GM23338 (cell line): ENCODE measurements at regions not wholly inside any gene's neighbourhood (a gene's known extent, or its start where the extent isn't known, plus 50 kb on each side); places are given as distances from the start of the nearest gene placed in this dataset.

Source experiments
- ATAC-seq: fragments of 200-7000 bp; cut with Tn5 transposase; 3 replicates; pipeline ENCODE4 v1.9.1; 2020
- DNase-seq: peaks from one replicate; pipeline ENCODE4 v3.0.0-alpha.2; 2015; ENCODE audit warnings: low spot score
- H2AFZ ChIP-seq: fragments of 200-600 bp; sonication (generic); 2 replicates; pipeline ENCODE4 v1.8.0; 2016; ENCODE audit warnings: antibody characterized with exemption, mild to moderate bottlenecking, moderate library complexity
- H3F3A ChIP-seq: fragments of 200-600 bp; sonication (generic); replicated peaks from 2 replicates; pipeline ENCODE4 v1.8.0; 2017; ENCODE audit warnings: antibody characterized with exemption, mixed run types, low read depth
- H3K27ac ChIP-seq: fragments of 200-600 bp; sonication (generic); 2 replicates; pipeline ENCODE4 v1.6.1; 2016; ENCODE audit warnings: low read depth
- H3K27me3 ChIP-seq: fragments of 200-600 bp; sonication (generic); 2 replicates; pipeline ENCODE4 v1.8.0; 2016; ENCODE audit warnings: mild to moderate bottlenecking, mixed run types, moderate library complexity; ENCODE audit not compliant: insufficient read depth
- H3K36me3 ChIP-seq: fragments of 200-600 bp; sonication (generic); 2 replicates; pipeline ENCODE4 v1.8.0; 2016; ENCODE audit warnings: mild to moderate bottlenecking; ENCODE audit not compliant: insufficient read depth
- H3K4me1 ChIP-seq: fragments of 200-600 bp; sonication (generic); 2 replicates; pipeline ENCODE4 v1.8.0; 2016; ENCODE audit warnings: mild to moderate bottlenecking, moderate library complexity; ENCODE audit not compliant: insufficient read depth
- H3K4me2 ChIP-seq: fragments of 200-600 bp; sonication (generic); 2 replicates; pipeline ENCODE4 v1.7.1; 2017; ENCODE audit warnings: mixed run types
- H3K4me3 ChIP-seq: fragments of 200-600 bp; sonication (generic); 2 replicates; pipeline ENCODE4 v1.6.1; 2016; ENCODE audit warnings: mixed run types
- H3K79me2 ChIP-seq: fragments of 200-600 bp; sonication (generic); replicated peaks from 2 replicates; pipeline ENCODE4 v1.8.0; 2017; ENCODE audit warnings: mild to moderate bottlenecking; ENCODE audit not compliant: insufficient read depth
- H3K9me2 ChIP-seq: fragments of 200-600 bp; sonication (generic); 2 replicates; pipeline ENCODE4 v1.8.0; 2017; ENCODE audit not compliant: insufficient read depth
- H4K20me1 ChIP-seq: fragments of 200-600 bp; sonication (generic); replicated peaks from 2 replicates; pipeline ENCODE4 v1.8.0; 2017; ENCODE audit warnings: mild to moderate bottlenecking; ENCODE audit not compliant: insufficient read depth
- H3K27ac Mint-ChIP-seq: 2 replicates; pipeline ENCODE4 v1.8.0; 2020; ENCODE audit warnings: inconsistent platforms, mild to moderate bottlenecking, moderate library complexity, mixed read lengths
- H3K27me3 Mint-ChIP-seq: 3 replicates; pipeline ENCODE4 v1.8.0; 2022; ENCODE audit warnings: low read depth, mild to moderate bottlenecking, moderate library complexity, mixed read lengths, inconsistent platforms; ENCODE audit not compliant: insufficient read depth, poor library complexity
- H3K36me3 Mint-ChIP-seq: 3 replicates; pipeline ENCODE4 v1.8.0; 2021; ENCODE audit warnings: low read depth, mild to moderate bottlenecking, inconsistent platforms, moderate library complexity, mixed read lengths
- H3K4me1 Mint-ChIP-seq: 3 replicates; pipeline ENCODE4 v1.8.0; 2020; ENCODE audit warnings: mild to moderate bottlenecking, inconsistent platforms, mixed read lengths
- H3K4me3 Mint-ChIP-seq: 3 replicates; pipeline ENCODE4 v1.8.0; 2021; ENCODE audit warnings: moderate library complexity, mild to moderate bottlenecking, inconsistent platforms, mixed read lengths
- H3K9me3 Mint-ChIP-seq: 3 replicates; pipeline ENCODE4 v1.8.0; 2020; ENCODE audit warnings: moderate library complexity, mild to moderate bottlenecking, inconsistent platforms, mixed read lengths
- EZH2 ChIP-seq: fragments of 200-600 bp; sonication (generic); IDR thresholded peaks from one replicate; pipeline ENCODE4 v1.8.0; 2017; ENCODE audit warnings: antibody characterized with exemption, mild to moderate bottlenecking, low read depth; ENCODE audit not compliant: unreplicated experiment
- EZH2phosphoT487 ChIP-seq: fragments of 200-600 bp; sonication (generic); IDR thresholded peaks from one replicate; pipeline ENCODE4 v1.8.1; 2018; ENCODE audit warnings: antibody characterized with exemption; ENCODE audit not compliant: unreplicated experiment
- NANOG ChIP-seq: IDR thresholded peaks from 2 replicates; pipeline ENCODE4 v1.6.1; 2016; ENCODE audit warnings: antibody characterized with exemption, borderline replicate concordance
- REST ChIP-seq: IDR thresholded peaks from one replicate; pipeline ENCODE4 v1.6.1; 2018; ENCODE audit warnings: antibody characterized with exemption; ENCODE audit not compliant: unreplicated experiment
- STAT1 ChIP-seq: IDR thresholded peaks from one replicate; pipeline ENCODE4 v1.6.1; 2016; ENCODE audit warnings: antibody characterized with exemption; ENCODE audit not compliant: unreplicated experiment
- ZNF114 ChIP-seq: fragments of 250-450 bp; sonication (Bioruptor Pico); IDR thresholded peaks from 2 replicates; pipeline ENCODE4 v1.5.0; 2020; ENCODE audit warnings: mild to moderate bottlenecking, moderate library complexity
- TF ChIP-seq, protein P1 (sequence below), 2 experiments: fragments of 200-600 bp in 1 of 2; sonication (generic) in 1 of 2; conservative IDR thresholded peaks; 2 replicates each; pipeline versions ENCODE4 v1.5.1 to v1.6.1; 2016 to 2017; ENCODE audit warnings: antibody characterized with exemption in 2 of 2, low read depth in 2 of 2, mild to moderate bottlenecking in 2 of 2, moderate library complexity in 1 of 2
- TF ChIP-seq, protein P2 (sequence below): fragments of 250-450 bp; sonication (Bioruptor Pico); IDR thresholded peaks from 2 replicates; pipeline ENCODE4 v1.5.0; 2020; ENCODE audit warnings: mild to moderate bottlenecking, moderate library complexity

DNA sequence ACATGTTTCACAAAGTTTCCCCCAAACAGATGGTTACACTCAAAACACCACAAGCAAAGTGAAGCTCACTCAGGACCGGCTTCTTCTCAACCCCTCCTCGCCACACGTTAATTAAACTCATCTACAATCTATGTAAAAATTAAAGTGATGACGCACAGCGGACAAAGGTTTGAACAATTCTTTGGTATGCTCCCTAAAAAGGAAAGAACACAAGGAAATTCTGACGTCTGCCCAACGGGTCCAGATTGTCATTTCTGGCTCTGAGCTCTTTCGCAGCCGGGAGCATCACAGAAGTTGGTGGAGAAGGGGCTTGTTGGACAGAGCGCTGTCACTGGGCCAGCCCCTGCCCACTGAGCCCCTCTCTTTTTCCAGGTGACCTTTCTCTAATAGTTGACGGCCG, 173.7 kb upstream of the CHRNA7 start:
- peaks cover 2% of the 10 kb centered on the region for H3K27me3 Mint-ChIP-seq
- Histone ChIP-seq H3K79me2 (no peaks in the 10 kb centered on the region), H3K27me3 (no peaks in the 10 kb centered on the region), H3K9me2 (no peaks in the 10 kb centered on the region), H2AFZ (no peak overlapping the region), H3K4me2 (no peak overlapping the region), H3K27ac (no peak overlapping the region), H3K4me1 (no peaks in the 10 kb centered on the region), H3K4me3 (no peak overlapping the region), H3F3A (no peaks in the 10 kb centered on the region), H3K36me3 (no peaks in the 10 kb centered on the region), H4K20me1 (no peaks in the 10 kb centered on the region)
- H3K9me3 Mint-ChIP-seq, result peaks cover 4% of the 10 kb centered on the region; the same call in 1 of the 3 replicates
- H3K27ac Mint-ChIP-seq, result no peak overlapping the region
- ATAC-seq (no peak), DNase-seq (no peak)
- no peak for TF ChIP-seq EZH2phosphoT487
- no peak for TF ChIP-seq EZH2
- no peak for TF ChIP-seq REST
- no peak for TF ChIP-seq ZNF114 (CRISPR knock-in tag)
- TF ChIP-seq, protein P1, sequence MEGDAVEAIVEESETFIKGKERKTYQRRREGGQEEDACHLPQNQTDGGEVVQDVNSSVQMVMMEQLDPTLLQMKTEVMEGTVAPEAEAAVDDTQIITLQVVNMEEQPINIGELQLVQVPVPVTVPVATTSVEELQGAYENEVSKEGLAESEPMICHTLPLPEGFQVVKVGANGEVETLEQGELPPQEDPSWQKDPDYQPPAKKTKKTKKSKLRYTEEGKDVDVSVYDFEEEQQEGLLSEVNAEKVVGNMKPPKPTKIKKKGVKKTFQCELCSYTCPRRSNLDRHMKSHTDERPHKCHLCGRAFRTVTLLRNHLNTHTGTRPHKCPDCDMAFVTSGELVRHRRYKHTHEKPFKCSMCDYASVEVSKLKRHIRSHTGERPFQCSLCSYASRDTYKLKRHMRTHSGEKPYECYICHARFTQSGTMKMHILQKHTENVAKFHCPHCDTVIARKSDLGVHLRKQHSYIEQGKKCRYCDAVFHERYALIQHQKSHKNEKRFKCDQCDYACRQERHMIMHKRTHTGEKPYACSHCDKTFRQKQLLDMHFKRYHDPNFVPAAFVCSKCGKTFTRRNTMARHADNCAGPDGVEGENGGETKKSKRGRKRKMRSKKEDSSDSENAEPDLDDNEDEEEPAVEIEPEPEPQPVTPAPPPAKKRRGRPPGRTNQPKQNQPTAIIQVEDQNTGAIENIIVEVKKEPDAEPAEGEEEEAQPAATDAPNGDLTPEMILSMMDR (conservative IDR thresholded peaks at IDR 0.05; ENCODE audit: low read depth in 2 of 2), result no peak
- no peak overlapping the region for H3K4me3 Mint-ChIP-seq
- peaks cover 13% of the 10 kb centered on the region for H3K4me1 Mint-ChIP-seq
- no peaks in the 10 kb centered on the region for H3K36me3 Mint-ChIP-seq

GRCh38 chr15:31857194-31857593, 173.1 kb upstream of the CHRNA7 start:
- H3K27me3 ChIP-seq, result no peaks in the 10 kb centered on the region
- no peaks in the 10 kb centered on the region for H3F3A ChIP-seq
- H3K79me2 ChIP-seq, result no peaks in the 10 kb centered on the region
- ATAC-seq (peak; percentile 94), DNase-seq (peak; percentile 48)
- no peak for TF ChIP-seq NANOG
- TF ChIP-seq, protein P1 (conservative IDR thresholded peaks at IDR 0.05; ENCODE audit: low read depth in 2 of 2), result no peak; a peak in 1 of 4 replicates
- TF ChIP-seq, protein P2, sequence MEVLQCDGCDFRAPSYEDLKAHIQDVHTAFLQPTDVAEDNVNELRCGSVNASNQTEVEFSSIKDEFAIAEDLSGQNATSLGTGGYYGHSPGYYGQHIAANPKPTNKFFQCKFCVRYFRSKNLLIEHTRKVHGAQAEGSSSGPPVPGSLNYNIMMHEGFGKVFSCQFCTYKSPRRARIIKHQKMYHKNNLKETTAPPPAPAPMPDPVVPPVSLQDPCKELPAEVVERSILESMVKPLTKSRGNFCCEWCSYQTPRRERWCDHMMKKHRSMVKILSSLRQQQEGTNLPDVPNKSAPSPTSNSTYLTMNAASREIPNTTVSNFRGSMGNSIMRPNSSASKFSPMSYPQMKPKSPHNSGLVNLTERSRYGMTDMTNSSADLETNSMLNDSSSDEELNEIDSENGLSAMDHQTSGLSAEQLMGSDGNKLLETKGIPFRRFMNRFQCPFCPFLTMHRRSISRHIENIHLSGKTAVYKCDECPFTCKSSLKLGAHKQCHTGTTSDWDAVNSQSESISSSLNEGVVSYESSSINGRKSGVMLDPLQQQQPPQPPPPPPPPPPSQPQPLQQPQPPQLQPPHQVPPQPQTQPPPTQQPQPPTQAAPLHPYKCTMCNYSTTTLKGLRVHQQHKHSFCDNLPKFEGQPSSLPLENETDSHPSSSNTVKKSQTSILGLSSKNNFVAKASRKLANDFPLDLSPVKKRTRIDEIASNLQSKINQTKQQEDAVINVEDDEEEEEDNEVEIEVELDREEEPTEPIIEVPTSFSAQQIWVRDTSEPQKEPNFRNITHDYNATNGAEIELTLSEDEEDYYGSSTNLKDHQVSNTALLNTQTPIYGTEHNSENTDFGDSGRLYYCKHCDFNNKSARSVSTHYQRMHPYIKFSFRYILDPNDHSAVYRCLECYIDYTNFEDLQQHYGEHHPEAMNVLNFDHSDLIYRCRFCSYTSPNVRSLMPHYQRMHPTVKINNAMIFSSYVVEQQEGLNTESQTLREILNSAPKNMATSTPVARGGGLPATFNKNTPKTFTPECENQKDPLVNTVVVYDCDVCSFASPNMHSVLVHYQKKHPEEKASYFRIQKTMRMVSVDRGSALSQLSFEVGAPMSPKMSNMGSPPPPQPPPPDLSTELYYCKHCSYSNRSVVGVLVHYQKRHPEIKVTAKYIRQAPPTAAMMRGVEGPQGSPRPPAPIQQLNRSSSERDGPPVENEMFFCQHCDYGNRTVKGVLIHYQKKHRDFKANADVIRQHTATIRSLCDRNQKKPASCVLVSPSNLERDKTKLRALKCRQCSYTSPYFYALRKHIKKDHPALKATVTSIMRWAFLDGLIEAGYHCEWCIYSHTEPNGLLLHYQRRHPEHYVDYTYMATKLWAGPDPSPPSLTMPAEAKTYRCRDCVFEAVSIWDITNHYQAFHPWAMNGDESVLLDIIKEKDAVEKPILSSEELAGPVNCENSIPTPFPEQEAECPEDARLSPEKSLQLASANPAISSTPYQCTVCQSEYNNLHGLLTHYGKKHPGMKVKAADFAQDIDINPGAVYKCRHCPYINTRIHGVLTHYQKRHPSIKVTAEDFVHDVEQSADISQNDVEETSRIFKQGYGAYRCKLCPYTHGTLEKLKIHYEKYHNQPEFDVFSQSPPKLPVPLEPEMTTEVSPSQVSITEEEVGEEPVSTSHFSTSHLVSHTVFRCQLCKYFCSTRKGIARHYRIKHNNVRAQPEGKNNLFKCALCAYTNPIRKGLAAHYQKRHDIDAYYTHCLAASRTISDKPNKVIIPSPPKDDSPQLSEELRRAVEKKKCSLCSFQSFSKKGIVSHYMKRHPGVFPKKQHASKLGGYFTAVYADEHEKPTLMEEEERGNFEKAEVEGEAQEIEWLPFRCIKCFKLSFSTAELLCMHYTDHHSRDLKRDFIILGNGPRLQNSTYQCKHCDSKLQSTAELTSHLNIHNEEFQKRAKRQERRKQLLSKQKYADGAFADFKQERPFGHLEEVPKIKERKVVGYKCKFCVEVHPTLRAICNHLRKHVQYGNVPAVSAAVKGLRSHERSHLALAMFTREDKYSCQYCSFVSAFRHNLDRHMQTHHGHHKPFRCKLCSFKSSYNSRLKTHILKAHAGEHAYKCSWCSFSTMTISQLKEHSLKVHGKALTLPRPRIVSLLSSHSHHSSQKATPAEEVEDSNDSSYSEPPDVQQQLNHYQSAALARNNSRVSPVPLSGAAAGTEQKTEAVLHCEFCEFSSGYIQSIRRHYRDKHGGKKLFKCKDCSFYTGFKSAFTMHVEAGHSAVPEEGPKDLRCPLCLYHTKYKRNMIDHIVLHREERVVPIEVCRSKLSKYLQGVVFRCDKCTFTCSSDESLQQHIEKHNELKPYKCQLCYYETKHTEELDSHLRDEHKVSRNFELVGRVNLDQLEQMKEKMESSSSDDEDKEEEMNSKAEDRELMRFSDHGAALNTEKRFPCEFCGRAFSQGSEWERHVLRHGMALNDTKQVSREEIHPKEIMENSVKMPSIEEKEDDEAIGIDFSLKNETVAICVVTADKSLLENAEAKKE (CRISPR knock-in tag), result no peak
- no peak for TF ChIP-seq STAT1
- H3K27ac ChIP-seq, result no peak overlapping the region
- H3K4me1 ChIP-seq, result no peaks in the 10 kb centered on the region
- Mint-ChIP-seq H3K9me3 (peaks cover 7% of the 10 kb centered on the region), H3K4me3 (no peak overlapping the region), H3K27ac (no peak overlapping the region), H3K4me1 (peaks cover 15% of the 10 kb centered on the region), H3K27me3 (peaks cover 2% of the 10 kb centered on the region), H3K36me3 (peaks cover 3% of the 10 kb centered on the region; the same call in 2 of the 3 replicates)
- no peak overlapping the region for H3K4me3 ChIP-seq
- H3K9me2 ChIP-seq, result no peaks in the 10 kb centered on the region
- no peaks in the 10 kb centered on the region for H3K36me3 ChIP-seq
- peak overlapping the region; percentile 20; the same call in 1 of the 2 replicates for H3K4me2 ChIP-seq
- H2AFZ ChIP-seq, result no peak overlapping the region
- no peaks in the 10 kb centered on the region for H4K20me1 ChIP-seq
